ENCODE measurements at regions not wholly inside any gene's neighbourhood (a gene's known extent, or its start where the extent isn't known, plus 50 kb on each side); places are given as distances from the start of the nearest gene placed in this dataset.

DNA sequence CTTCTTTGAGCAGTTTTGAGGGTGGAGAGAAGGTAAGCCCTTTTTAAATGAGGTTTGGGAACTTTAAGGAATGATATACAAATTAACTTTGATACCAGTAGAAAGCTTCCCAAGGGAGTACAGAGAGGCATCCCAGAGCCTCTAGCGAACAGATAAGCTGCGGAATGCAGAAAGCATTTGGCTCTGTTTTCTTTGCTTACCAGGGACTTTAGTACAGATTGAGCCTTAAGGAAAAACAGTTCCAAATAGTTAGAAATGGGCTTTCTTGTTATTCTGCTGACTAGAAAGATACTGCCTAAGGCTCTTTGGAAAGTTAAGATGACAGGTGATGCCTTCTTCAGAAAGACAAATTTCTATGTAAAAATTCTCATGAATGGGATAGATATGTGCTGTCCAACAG is 261.7 kb upstream of the FOXN3 start (continued):
- TF ChIP-seq, protein P1, sequence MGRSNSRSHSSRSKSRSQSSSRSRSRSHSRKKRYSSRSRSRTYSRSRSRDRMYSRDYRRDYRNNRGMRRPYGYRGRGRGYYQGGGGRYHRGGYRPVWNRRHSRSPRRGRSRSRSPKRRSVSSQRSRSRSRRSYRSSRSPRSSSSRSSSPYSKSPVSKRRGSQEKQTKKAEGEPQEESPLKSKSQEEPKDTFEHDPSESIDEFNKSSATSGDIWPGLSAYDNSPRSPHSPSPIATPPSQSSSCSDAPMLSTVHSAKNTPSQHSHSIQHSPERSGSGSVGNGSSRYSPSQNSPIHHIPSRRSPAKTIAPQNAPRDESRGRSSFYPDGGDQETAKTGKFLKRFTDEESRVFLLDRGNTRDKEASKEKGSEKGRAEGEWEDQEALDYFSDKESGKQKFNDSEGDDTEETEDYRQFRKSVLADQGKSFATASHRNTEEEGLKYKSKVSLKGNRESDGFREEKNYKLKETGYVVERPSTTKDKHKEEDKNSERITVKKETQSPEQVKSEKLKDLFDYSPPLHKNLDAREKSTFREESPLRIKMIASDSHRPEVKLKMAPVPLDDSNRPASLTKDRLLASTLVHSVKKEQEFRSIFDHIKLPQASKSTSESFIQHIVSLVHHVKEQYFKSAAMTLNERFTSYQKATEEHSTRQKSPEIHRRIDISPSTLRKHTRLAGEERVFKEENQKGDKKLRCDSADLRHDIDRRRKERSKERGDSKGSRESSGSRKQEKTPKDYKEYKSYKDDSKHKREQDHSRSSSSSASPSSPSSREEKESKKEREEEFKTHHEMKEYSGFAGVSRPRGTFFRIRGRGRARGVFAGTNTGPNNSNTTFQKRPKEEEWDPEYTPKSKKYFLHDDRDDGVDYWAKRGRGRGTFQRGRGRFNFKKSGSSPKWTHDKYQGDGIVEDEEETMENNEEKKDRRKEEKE (IDR thresholded peaks at IDR 0.05): no peak

DNA sequence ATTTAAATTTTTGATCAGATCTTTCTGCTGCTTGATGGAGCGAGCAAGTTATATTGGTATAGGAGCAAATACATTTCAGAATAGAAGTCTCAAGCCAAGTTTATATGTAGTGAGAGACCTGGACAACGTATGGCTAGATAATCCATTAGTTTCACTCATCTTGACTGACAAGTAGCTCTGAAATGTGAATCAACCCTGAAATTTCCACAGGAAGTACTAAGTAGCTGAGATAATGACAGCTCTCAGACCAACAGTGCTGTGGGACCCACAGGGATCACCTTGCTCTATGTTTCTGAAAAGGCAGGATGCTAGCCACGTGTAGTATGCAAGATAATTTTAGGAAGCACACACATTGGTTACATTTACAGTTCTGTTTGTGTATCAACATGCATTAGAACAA is 258.6 kb upstream of the FOXN3 start:
- ChIA-PET CTCF (interaction anchor here (0.9 to 1.6 kb wide), 2 partner anchors 14 to 498 kb away, joined by 3 to 6 read pairs; no protein-coding TSS in a partner anchor), RAD21 (ENCODE audit: unreplicated experiment) (interaction anchor here (0.6 to 1.0 kb wide), 2 partner anchors 34 to 336 kb away, joined by 3 to 4 read pairs; no protein-coding TSS in a partner anchor), POLR2A (no interaction called here), SMC1A (ENCODE audit: uncharacterized antibody, unreplicated experiment) (no interaction called here)
- Histone ChIP-seq H3K4me2 (ENCODE audit: control insufficient read depth, insufficient read depth) (no peak overlapping the region), H4K20me1 (ENCODE audit: control insufficient read depth, insufficient read depth) (no peaks in the 10 kb centered on the region), H3K27ac (ENCODE audit: control insufficient read depth, insufficient read depth) (no peak overlapping the region), H3K27me3 (replicated peaks in 1 of 2; ENCODE audit: control insufficient read depth in 2 of 2, insufficient read depth in 2 of 2, low read length in 1 of 2) (no peaks in the 10 kb centered on the region), H2AFZ (ENCODE audit: control insufficient read depth, low read depth, low read length) (no peak overlapping the region), H3K9me3 (replicated peaks; ENCODE audit: control insufficient read depth, insufficient read depth, low read length) (no peaks in the 10 kb centered on the region), H3K9ac (ENCODE audit: control insufficient read depth, insufficient read depth, low read length) (no peak overlapping the region), H3K36me3 (ENCODE audit: control insufficient read depth in 2 of 2, insufficient read depth in 2 of 2, low read length in 1 of 2) (no peaks in the 10 kb centered on the region), H3K79me2 (ENCODE audit: control insufficient read depth, insufficient read depth, low read length) (no peaks in the 10 kb centered on the region), H3K4me1 (ENCODE audit: control insufficient read depth, insufficient read depth, low read length) (no peaks in the 10 kb centered on the region), H3K4me3 (no peak overlapping the region)
- no TSS peak for BruUV-seq (replicated peaks)
- FAIRE-seq: no peak
- ATAC-seq: no peak
- 54% methylated on average over 3 of the region's 3 CpGs for WGBS (ENCODE audit: insufficient coverage, insufficient replicate concordance, low lambda C conversion rate, missing lambda C conversion rate)
- TF ChIP-seq IKZF2 (IDR thresholded peaks at IDR 0.05) (no peak), RAD21 (IDR thresholded peaks at IDR 0.05; ENCODE audit: insufficient read depth, low read depth, low read length) (no peak), NFYB (IDR thresholded peaks at IDR 0.05; ENCODE audit: insufficient read depth, low read depth, low read length) (no peak), ZBED1 (IDR thresholded peaks at IDR 0.05; ENCODE audit: borderline replicate concordance) (no peak), ZNF217 (IDR thresholded peaks at IDR 0.05) (no peak), MTA2 (IDR thresholded peaks at IDR 0.05; ENCODE audit: low read depth) (no peak), NFXL1 (IDR thresholded peaks at IDR 0.05; ENCODE audit: borderline replicate concordance) (no peak), SREBF2 (IDR thresholded peaks at IDR 0.05; ENCODE audit: low read length) (no peak), JUNB (IDR thresholded peaks at IDR 0.05) (no peak), SRF (IDR thresholded peaks at IDR 0.05; ENCODE audit: low read depth in 2 of 2, low read length in 2 of 2) (no peak), JUND (IDR thresholded peaks at IDR 0.05; ENCODE audit: low read depth, low read length) (no peak), BCL11A (IDR thresholded peaks at IDR 0.05; ENCODE audit: low read depth, low read length) (no peak), ATF7 (IDR thresholded peaks at IDR 0.05; ENCODE audit: low read depth) (no peak), IKZF1 (conservative IDR thresholded peaks at IDR 0.05) (no peak), NFYA (IDR thresholded peaks at IDR 0.05; ENCODE audit: borderline replicate concordance, low read depth, low read length) (no peak), CREB1 (IDR thresholded peaks at IDR 0.05; ENCODE audit: low read depth) (no peak)
- TF ChIP-seq, protein P2, sequence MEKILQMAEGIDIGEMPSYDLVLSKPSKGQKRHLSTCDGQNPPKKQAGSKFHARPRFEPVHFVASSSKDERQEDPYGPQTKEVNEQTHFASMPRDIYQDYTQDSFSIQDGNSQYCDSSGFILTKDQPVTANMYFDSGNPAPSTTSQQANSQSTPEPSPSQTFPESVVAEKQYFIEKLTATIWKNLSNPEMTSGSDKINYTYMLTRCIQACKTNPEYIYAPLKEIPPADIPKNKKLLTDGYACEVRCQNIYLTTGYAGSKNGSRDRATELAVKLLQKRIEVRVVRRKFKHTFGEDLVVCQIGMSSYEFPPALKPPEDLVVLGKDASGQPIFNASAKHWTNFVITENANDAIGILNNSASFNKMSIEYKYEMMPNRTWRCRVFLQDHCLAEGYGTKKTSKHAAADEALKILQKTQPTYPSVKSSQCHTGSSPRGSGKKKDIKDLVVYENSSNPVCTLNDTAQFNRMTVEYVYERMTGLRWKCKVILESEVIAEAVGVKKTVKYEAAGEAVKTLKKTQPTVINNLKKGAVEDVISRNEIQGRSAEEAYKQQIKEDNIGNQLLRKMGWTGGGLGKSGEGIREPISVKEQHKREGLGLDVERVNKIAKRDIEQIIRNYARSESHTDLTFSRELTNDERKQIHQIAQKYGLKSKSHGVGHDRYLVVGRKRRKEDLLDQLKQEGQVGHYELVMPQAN (conservative IDR thresholded peaks at IDR 0.05): no peak
- intact Hi-C loops (cut with micrococcal nuclease; ENCODE audit: unreplicated experiment): no loop called here
- DNase-seq (ENCODE audit: low read depth, low spot score): no peak
- in situ Hi-C loops (cut with MboI): no loop called here

Measured in GM12878 (cell line).